NCI-H774 (cell line): ENCODE measurements at regions not wholly inside any gene's neighbourhood (a gene's known extent, or its start where the extent isn't known, plus 50 kb on each side); places are given as distances from the start of the nearest gene placed in this dataset.
"Not testable (repeated sequence)": the region's sequence is repeated elsewhere in the genome, so short reads cannot be mapped to it uniquely, and the experiment has no call there.

Experiments used
- DNase-seq: peaks from one replicate; lab custom pipeline; 2025; lab: John Stamatoyannopoulos, UW

DNA sequence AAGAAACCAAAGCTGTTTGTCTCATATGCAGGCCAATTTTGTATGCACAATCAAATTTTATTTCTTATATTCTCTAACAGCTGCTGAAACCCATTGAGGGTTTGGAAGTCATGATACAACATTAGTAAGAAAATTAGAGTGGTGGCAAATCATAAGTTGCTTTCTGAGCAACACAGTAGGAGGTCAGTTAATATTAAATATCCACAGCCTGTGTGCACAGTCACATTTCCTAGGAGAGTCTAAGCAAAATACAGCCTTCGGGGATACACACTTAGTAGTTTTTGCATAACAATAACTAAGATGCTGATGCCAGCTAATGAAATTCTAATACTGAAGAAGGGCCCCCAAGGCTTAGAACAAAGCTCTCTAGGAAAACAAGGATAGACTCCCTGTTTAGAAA is 209.6 kb upstream of the E2F7 start:
- no peak for DNase-seq

- no peak for DNase-seq
Observed at GRCh38 chr12:77273898-77274297, 208.5 kb upstream of the E2F7 start.

DNA sequence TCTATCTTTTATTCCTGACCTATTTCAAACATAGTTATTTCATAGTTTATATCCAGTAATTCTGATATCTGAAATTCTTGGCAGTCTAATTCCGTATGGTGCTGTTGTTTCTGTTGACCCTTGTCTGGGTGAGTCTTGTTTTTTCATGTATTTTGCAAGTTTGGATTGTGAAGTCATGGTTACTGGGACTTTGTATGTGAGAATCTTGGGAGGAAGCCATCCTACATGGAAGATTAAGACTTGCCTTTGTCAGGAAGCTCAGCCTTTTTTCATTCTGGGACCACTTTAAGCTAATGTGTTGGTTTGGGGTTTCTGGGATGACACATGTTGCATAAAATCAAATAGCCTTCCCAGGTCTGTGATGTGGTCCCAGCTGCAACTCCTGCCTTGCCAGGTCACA is 191.6 kb upstream of the E2F7 start:
- DNase-seq = no peak

DNA sequence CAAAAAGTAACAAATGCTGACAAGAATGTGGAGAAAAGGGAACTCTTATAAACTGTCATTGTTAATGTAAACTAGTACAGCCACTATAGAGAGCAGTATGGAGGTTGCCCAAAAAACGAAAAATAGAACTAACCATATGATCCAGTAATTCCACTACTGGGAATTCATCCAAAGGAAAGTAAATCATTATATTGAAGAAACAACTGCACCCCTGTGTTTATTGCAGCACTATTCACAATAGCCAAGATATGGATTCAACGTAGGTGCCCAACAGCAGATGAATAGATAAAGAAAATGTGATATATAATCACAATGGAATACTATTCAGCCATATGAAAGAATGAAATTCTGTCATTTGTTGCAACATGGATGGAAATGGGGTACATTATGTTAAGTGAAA is 188.0 kb upstream of the E2F7 start:
- no peak for DNase-seq

- DNase-seq = no peak
Observed at GRCh38 chr12:77251799-77252198, 186.4 kb upstream of the E2F7 start.

DNA sequence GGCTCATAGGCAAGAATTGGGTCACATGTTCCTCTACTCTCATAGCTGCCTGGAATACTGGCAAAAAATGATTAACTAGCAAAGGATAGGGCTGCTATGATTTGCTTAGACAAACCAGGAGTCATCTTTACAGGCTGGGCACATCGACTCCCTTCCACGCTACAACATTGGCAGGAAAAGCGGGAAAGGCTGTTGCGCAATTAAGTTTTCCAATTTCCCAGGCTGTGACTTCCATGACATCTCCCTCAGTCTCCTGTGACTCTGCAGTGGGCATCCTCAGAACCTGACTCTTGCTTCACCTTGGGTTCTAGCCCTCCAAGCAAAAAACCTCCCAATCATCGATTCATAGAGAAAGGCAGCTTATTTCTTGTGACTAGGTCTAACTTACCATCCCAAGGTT is 184.5 kb upstream of the E2F7 start:
- DNase-seq = no peak

GRCh38 chr12:77248036-77248435 is 182.7 kb upstream of the E2F7 start:
- no peak for DNase-seq

DNA sequence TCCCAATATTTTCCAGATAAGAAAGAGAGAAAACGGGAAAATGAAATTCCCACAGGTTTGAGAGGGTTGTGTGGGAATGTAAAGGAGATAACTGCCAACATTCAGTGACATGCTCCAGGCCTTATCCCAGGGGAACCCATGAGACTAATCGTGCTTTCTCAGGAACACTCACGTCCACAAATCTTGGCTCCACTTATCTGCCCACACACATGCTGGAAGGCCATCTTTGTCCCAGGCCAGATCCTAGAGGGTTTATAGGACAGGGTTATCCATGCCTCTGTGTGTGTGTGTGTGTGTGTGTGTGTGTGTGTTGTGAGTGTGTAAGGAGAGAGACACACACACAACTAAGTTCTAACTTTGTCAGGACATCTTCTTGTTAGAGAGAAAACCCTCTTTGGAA is 182.2 kb upstream of the E2F7 start:
- no peak for DNase-seq

GRCh38 chr12:77243345-77243744 is 178.0 kb upstream of the E2F7 start:
- no peak for DNase-seq

- DNase-seq = no peak
Observed at GRCh38 chr12:77239617-77240016, 174.2 kb upstream of the E2F7 start.

- no peak for DNase-seq
Observed at GRCh38 chr12:77238335-77238734, 173.0 kb upstream of the E2F7 start.

DNA sequence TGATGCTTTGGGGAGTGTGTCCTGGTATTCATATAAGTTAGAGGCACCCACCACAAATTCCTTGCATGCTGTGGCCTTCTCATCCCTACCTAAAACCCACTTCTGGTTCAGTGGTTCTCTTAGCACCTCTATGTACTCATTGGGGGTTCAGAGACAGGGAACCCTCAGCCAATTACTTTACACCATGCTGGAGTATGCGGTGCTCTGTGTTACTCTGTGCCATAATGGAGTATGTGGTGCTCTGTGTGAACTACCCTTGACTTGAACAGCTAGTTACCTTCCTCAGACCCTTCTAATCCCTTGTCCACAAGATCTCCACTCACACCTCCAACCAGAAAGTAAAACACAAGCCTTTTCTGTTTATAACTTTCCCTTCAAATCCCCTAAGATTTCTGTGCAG is 172.5 kb upstream of the E2F7 start:
- DNase-seq = no peak

GRCh38 chr12:77236066-77236465 is 170.7 kb upstream of the E2F7 start:
- DNase-seq = no peak

DNA sequence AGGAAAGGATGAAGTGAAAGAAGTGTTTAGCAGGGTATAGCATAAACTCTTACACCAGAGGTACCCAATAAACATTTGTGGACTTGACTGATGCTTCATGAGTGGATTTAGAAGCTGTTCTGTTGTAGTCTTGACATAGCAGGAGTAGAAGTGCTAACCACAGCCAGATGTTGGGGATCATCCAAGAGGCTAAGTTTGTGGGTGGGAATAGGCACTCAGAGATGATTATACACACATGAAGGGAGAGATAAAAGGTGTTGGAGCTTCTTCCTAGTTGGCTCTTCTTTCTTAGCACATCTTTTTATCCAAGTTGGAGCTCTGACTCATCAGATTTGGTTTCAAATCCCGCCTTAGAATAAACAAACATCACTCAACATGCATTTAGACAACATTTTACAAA is 166.7 kb upstream of the E2F7 start:
- DNase-seq = no peak

- no peak for DNase-seq
Observed at GRCh38 chr12:77231501-77231918, 166.1 kb upstream of the E2F7 start.

DNA sequence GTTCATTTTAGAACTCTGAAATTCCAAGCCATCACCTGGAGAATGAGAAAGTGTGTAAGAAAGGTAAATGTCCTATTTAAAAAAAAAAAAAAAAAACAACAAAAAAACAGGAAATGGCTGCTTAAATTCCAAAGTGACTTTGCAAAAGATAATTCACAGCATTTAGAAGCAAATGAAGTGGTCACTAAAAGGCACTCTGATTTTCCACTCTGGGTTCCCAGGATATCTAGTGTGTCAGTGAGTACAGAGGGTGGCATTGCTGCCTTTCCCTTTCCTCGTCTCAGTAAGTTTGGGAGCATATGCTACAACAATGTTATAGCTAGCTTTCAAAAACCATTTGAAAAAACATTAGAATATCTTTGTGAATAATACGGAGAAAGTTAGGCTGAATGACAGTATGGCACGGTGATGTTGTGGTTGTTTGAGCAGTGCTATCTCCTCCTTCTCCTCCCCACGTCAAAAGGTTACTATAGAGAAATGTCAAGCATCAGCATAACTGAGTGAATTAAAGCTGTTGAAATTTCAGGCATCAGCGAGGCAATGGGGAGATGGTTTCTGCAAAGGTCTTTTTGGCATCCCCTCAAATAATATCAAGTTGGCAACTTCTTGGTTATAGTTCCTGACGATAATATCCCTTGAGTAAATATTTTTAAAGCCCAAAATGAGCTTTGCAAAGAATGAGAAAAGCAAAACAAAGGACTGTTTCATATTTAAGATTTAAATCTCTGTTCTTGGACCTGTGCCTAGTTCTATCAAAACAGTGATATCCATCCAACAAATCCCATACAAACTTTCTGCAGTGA is 164.5 kb upstream of the E2F7 start:
- no peak for DNase-seq

DNA sequence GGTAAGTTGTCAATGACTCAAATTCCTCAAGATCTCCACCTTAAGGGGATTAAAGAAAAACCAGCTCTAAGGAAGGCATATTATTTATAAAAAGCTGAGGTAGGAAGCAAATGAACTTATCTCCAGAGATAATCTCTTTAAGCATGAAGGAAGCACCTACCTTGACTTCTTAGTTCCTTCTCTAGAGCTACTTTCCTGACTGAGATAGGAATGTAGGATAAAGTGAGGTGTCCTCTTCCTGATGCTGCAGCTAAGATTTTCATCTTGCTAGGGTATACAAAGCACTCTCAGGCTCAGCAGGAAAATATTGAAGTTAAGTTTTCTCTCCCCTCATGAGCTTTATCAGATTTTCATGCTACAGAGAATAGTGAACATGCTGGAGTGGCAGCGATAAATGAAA is 163.0 kb upstream of the E2F7 start:
- DNase-seq = no peak

- DNase-seq = no peak
Observed at GRCh38 chr12:77226368-77226767, 161.0 kb upstream of the E2F7 start.

- no peak for DNase-seq
Observed at GRCh38 chr12:77225373-77225772, 160.0 kb upstream of the E2F7 start.

DNA sequence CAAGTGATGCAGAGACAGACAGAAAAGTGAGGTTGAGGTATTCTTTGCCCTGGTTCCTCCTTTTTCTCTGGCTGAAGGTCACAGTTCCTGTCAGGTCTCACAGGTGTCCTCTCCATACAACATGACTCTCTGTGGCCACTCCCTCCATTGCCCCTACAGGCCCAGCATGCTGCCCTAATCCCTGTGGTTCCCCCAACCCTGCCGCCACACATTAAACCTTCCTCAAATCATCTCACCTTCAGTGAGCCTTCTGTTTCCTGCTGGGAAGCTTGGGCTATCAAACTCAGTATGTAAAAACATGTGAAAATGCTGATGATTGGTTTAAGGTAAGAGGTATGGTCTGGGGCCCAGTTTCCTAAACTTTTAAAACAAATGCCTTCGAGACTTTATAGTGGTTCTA is 159.0 kb upstream of the E2F7 start:
- no peak for DNase-seq

GRCh38 chr12:77222336-77222735 is 157.0 kb upstream of the E2F7 start:
- no peak for DNase-seq

DNA sequence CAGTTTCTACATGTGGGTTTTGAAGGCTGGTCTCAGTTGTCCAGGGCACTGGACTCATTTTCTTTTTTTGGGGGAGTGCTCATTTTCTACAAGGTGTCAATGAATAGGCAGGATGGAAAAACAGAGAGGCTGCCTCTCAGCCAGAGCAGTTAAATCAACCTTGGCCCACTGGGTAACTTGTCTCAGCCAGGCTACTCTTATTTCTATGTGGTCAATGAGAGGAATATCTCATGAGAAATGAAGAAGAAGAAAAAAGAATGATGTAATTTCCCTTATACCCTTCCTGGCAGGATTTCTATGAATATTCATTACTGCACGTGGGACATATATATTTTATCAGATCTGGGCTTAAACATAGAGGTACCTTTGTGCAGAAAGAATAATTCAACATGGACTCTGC is 155.2 kb upstream of the E2F7 start:
- no peak for DNase-seq

- DNase-seq = no peak
Observed at GRCh38 chr12:77218278-77218677, 152.9 kb upstream of the E2F7 start.

DNA sequence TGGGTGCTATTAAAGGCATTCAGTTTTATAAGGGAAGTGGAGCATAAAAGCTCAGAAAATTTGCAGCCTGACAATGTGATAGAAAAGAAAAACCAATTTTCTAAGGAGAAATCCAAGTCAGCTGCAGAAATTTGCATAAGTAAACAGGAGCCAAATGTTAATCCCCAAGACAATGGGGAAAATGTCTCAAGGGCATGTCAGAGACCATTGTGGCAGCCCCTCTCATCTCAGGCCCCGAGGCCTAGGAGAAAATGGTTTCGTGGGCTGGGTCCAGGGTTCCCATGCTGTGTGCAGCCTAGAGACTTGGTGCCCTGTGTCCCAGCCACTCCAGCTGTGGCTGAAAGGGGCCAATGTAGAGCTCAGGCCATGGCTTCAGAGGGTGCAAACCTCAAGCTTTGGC is 150.8 kb upstream of the E2F7 start:
- DNase-seq = not testable (repeated sequence)
